NB4 (cell line): ENCODE measurements at regions not wholly inside any gene's neighbourhood (a gene's known extent, or its start where the extent isn't known, plus 50 kb on each side); places are given as distances from the start of the nearest gene placed in this dataset.

Experiments
- CTCF ChIP-seq: IDR thresholded peaks from one replicate; pipeline ENCODE4 v1.5.1; 2012; ENCODE audit warnings: low read depth, low read length
- MAX ChIP-seq: IDR thresholded peaks from 2 replicates; pipeline ENCODE4 v1.6.1; 2011; ENCODE audit warnings: low read depth, low read length
- MYC ChIP-seq: IDR thresholded peaks from 2 replicates; pipeline ENCODE4 v1.6.1; 2011; ENCODE audit warnings: low read depth, low read length
- POLR2A ChIP-seq: IDR thresholded peaks from 2 replicates; pipeline ENCODE4 v1.6.1; 2011; ENCODE audit warnings: mild to moderate bottlenecking; ENCODE audit not compliant: insufficient read length; ENCODE audit errors: extremely low read depth

GRCh38 chr4:135290136-135290535, 1088.5 kb upstream of the PABPC4L start:
- TF ChIP-seq CTCF = no peak
- no peak for TF ChIP-seq POLR2A
- TF ChIP-seq MAX = no peak
- TF ChIP-seq MYC = no peak
